ENCODE measurements at regions not wholly inside any gene's neighbourhood (a gene's known extent, or its start where the extent isn't known, plus 50 kb on each side); places are given as distances from the start of the nearest gene placed in this dataset.

- no peaks in the 10 kb centered on the region for H3K27me3 ChIP-seq (ENCODE audit: control insufficient read depth, insufficient read depth, low read length)
- no peaks in the 10 kb centered on the region for H3K4me1 ChIP-seq (ENCODE audit: control insufficient read depth in 2 of 3, insufficient read depth in 2 of 3, low read depth in 1 of 3, low read length in 3 of 3)
- H3K9me3 ChIP-seq (ENCODE audit: control insufficient read depth in 2 of 3, insufficient read depth in 1 of 3, low read length in 3 of 3): no peaks in the 10 kb centered on the region
- intact Hi-C loops (cut with DNase I): no loop called here
- DNase-seq (no peak), FAIRE-seq (no peak)
- no peak overlapping the region for H3K27ac ChIP-seq (ENCODE audit: low read depth in 2 of 2, low read length in 2 of 2)
- no peak overlapping the region for H3K9ac ChIP-seq (ENCODE audit: low read length in 3 of 3)
- TF ChIP-seq, protein P1, sequence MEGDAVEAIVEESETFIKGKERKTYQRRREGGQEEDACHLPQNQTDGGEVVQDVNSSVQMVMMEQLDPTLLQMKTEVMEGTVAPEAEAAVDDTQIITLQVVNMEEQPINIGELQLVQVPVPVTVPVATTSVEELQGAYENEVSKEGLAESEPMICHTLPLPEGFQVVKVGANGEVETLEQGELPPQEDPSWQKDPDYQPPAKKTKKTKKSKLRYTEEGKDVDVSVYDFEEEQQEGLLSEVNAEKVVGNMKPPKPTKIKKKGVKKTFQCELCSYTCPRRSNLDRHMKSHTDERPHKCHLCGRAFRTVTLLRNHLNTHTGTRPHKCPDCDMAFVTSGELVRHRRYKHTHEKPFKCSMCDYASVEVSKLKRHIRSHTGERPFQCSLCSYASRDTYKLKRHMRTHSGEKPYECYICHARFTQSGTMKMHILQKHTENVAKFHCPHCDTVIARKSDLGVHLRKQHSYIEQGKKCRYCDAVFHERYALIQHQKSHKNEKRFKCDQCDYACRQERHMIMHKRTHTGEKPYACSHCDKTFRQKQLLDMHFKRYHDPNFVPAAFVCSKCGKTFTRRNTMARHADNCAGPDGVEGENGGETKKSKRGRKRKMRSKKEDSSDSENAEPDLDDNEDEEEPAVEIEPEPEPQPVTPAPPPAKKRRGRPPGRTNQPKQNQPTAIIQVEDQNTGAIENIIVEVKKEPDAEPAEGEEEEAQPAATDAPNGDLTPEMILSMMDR (IDR thresholded peaks at IDR 0.05; ENCODE audit: borderline replicate concordance, extremely low read depth, insufficient read depth): no peak
- H3K36me3 ChIP-seq (ENCODE audit: control insufficient read depth in 2 of 3, insufficient read depth in 3 of 3, low read length in 3 of 3): no peaks in the 10 kb centered on the region
- no peak overlapping the region for H3K4me3 ChIP-seq (ENCODE audit: low read length in 3 of 3)
Observed at GRCh38 chr2:146207417-146207816, 1637.4 kb upstream of the ACVR2A start.

GRCh38 chr2:146203064-146203624 lies 1641.7 kb upstream of the ACVR2A start:
- Histone ChIP-seq H3K27ac (ENCODE audit: low read depth in 2 of 2, low read length in 2 of 2) (no peak overlapping the region), H3K27me3 (ENCODE audit: control insufficient read depth, insufficient read depth, low read length) (no peaks in the 10 kb centered on the region), H3K4me3 (ENCODE audit: low read length in 3 of 3) (no peak overlapping the region), H3K9me3 (ENCODE audit: control insufficient read depth in 2 of 3, insufficient read depth in 1 of 3, low read length in 3 of 3) (no peaks in the 10 kb centered on the region), H3K4me1 (ENCODE audit: control insufficient read depth in 2 of 3, insufficient read depth in 2 of 3, low read depth in 1 of 3, low read length in 3 of 3) (no peaks in the 10 kb centered on the region), H3K9ac (ENCODE audit: low read length in 3 of 3) (no peak overlapping the region), H3K36me3 (ENCODE audit: control insufficient read depth in 2 of 3, insufficient read depth in 3 of 3, low read length in 3 of 3) (no peaks in the 10 kb centered on the region)
- FAIRE-seq (no peak), DNase-seq (no peak)
- intact Hi-C loops (cut with DNase I): no loop called here
- TF ChIP-seq, protein P1 (IDR thresholded peaks at IDR 0.05; ENCODE audit: borderline replicate concordance, extremely low read depth, insufficient read depth): no peak

DNA sequence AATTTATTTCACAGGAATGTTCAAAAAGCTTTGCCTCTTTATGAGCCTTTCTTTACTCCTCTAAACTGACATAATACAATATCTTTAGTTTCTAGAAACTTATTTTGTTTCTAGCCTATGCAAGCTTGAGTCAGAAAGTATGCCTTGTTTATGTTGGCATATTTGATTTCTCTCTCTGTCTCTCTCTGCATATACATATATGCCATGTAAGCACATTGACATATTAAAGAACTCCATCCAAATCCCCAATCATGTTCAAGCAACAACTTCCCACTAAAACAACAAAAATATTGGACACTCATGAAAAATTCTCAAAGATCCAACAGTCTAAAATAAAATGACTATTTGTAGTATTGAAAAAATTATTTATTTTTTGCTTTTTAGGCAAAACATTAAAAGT lies 1651.2 kb upstream of the ACVR2A start:
- Histone ChIP-seq H3K36me3 (ENCODE audit: control insufficient read depth in 2 of 3, insufficient read depth in 3 of 3, low read length in 3 of 3) (no peaks in the 10 kb centered on the region), H3K27me3 (ENCODE audit: control insufficient read depth, insufficient read depth, low read length) (no peaks in the 10 kb centered on the region), H3K4me3 (ENCODE audit: low read length in 3 of 3) (no peak overlapping the region), H3K9me3 (ENCODE audit: control insufficient read depth in 2 of 3, insufficient read depth in 1 of 3, low read length in 3 of 3) (no peaks in the 10 kb centered on the region), H3K27ac (ENCODE audit: low read depth in 2 of 2, low read length in 2 of 2) (no peak overlapping the region), H3K4me1 (ENCODE audit: control insufficient read depth in 2 of 3, insufficient read depth in 2 of 3, low read depth in 1 of 3, low read length in 3 of 3) (no peaks in the 10 kb centered on the region), H3K9ac (ENCODE audit: low read length in 3 of 3) (no peak overlapping the region)
- intact Hi-C loops (cut with DNase I): no loop called here
- no peak for DNase-seq
- TF ChIP-seq, protein P1 (IDR thresholded peaks at IDR 0.05; ENCODE audit: borderline replicate concordance, extremely low read depth, insufficient read depth): no peak
- no peak for FAIRE-seq

- intact Hi-C loops (cut with DNase I): no loop called here
- H3K4me3 ChIP-seq (ENCODE audit: low read length in 3 of 3): no peak overlapping the region
- H3K36me3 ChIP-seq (ENCODE audit: control insufficient read depth in 2 of 3, insufficient read depth in 3 of 3, low read length in 3 of 3): no peaks in the 10 kb centered on the region
- H3K9ac ChIP-seq (ENCODE audit: low read length in 3 of 3): no peak overlapping the region
- FAIRE-seq (no peak), DNase-seq (no peak)
- TF ChIP-seq, protein P1 (IDR thresholded peaks at IDR 0.05; ENCODE audit: borderline replicate concordance, extremely low read depth, insufficient read depth): no peak
- no peaks in the 10 kb centered on the region for H3K4me1 ChIP-seq (ENCODE audit: control insufficient read depth in 2 of 3, insufficient read depth in 2 of 3, low read depth in 1 of 3, low read length in 3 of 3)
- no peaks in the 10 kb centered on the region for H3K27me3 ChIP-seq (ENCODE audit: control insufficient read depth, insufficient read depth, low read length)
- H3K9me3 ChIP-seq (ENCODE audit: control insufficient read depth in 2 of 3, insufficient read depth in 1 of 3, low read length in 3 of 3): no peaks in the 10 kb centered on the region
- H3K27ac ChIP-seq (ENCODE audit: low read depth in 2 of 2, low read length in 2 of 2): no peak overlapping the region
Observed at GRCh38 chr2:146189541-146189940, 1655.3 kb upstream of the ACVR2A start.

Data from kidney (tissue), 13 donors.